ENCODE measurements at regions not wholly inside any gene's neighbourhood (a gene's known extent, or its start where the extent isn't known, plus 50 kb on each side); places are given as distances from the start of the nearest gene placed in this dataset.

DNA sequence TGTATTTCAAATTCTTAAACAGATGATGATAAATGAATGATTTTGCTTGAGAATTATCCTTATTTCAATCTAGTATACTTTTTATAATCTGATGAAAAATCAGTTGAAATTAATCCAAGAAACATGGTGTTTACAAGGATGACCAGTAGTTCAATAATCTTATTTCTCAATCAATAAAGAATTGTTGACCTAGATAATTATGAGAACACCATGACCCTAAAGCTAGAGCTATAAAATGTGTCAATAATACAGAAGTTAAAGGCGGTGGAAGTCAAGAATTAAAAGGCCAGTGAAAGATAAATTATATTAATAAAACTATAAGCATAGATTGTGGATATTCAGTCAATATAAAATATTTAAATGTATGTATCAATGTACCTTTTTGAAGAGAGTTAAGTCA lies 667.4 kb upstream of the GCFC2 start:
- Histone ChIP-seq H3K9ac (no peak overlapping the region), H3K27me3 (ENCODE audit: control insufficient read depth, insufficient read depth, low read length) (no peaks in the 10 kb centered on the region), H3K79me2 (no peaks in the 10 kb centered on the region), H3K4me1 (no peaks in the 10 kb centered on the region), H3K27ac (no peak overlapping the region), H2AFZ (no peak overlapping the region), H3K36me3 (ENCODE audit: control insufficient read depth, insufficient read depth, low read length) (no peaks in the 10 kb centered on the region), H3K4me2 (ENCODE audit: low read length) (no peak overlapping the region), H3K4me3 (ENCODE audit: low read depth, low read length) (no peak overlapping the region), H3K9me3 (ENCODE audit: control insufficient read depth, low read length) (no peaks in the 10 kb centered on the region)
- TF ChIP-seq, protein P1, sequence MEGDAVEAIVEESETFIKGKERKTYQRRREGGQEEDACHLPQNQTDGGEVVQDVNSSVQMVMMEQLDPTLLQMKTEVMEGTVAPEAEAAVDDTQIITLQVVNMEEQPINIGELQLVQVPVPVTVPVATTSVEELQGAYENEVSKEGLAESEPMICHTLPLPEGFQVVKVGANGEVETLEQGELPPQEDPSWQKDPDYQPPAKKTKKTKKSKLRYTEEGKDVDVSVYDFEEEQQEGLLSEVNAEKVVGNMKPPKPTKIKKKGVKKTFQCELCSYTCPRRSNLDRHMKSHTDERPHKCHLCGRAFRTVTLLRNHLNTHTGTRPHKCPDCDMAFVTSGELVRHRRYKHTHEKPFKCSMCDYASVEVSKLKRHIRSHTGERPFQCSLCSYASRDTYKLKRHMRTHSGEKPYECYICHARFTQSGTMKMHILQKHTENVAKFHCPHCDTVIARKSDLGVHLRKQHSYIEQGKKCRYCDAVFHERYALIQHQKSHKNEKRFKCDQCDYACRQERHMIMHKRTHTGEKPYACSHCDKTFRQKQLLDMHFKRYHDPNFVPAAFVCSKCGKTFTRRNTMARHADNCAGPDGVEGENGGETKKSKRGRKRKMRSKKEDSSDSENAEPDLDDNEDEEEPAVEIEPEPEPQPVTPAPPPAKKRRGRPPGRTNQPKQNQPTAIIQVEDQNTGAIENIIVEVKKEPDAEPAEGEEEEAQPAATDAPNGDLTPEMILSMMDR (IDR thresholded peaks at IDR 0.05): no peak

GRCh38 chr2:76341439-76341838 lies 630.7 kb upstream of the GCFC2 start:
- Histone ChIP-seq H3K9ac (no peak overlapping the region), H3K36me3 (ENCODE audit: control insufficient read depth, insufficient read depth, low read length) (no peaks in the 10 kb centered on the region), H3K27ac (no peak overlapping the region), H3K4me1 (no peaks in the 10 kb centered on the region), H2AFZ (no peak overlapping the region), H3K4me3 (ENCODE audit: low read depth, low read length) (no peak overlapping the region), H3K27me3 (ENCODE audit: control insufficient read depth, insufficient read depth, low read length) (no peaks in the 10 kb centered on the region), H3K79me2 (no peaks in the 10 kb centered on the region), H3K9me3 (ENCODE audit: control insufficient read depth, low read length) (no peaks in the 10 kb centered on the region), H3K4me2 (ENCODE audit: low read length) (no peak overlapping the region)
- TF ChIP-seq, protein P1 (IDR thresholded peaks at IDR 0.05): no peak

GRCh38 chr2:76332871-76333270 lies 622.2 kb upstream of the GCFC2 start:
- Histone ChIP-seq H3K27me3 (ENCODE audit: control insufficient read depth, insufficient read depth, low read length) (no peaks in the 10 kb centered on the region), H3K9me3 (ENCODE audit: control insufficient read depth, low read length) (no peaks in the 10 kb centered on the region), H3K79me2 (no peaks in the 10 kb centered on the region), H2AFZ (no peak overlapping the region), H3K27ac (no peak overlapping the region), H3K9ac (no peak overlapping the region), H3K36me3 (ENCODE audit: control insufficient read depth, insufficient read depth, low read length) (no peaks in the 10 kb centered on the region), H3K4me3 (ENCODE audit: low read depth, low read length) (no peak overlapping the region), H3K4me2 (ENCODE audit: low read length) (no peak overlapping the region), H3K4me1 (no peaks in the 10 kb centered on the region)
- TF ChIP-seq, protein P1 (IDR thresholded peaks at IDR 0.05): no peak

DNA sequence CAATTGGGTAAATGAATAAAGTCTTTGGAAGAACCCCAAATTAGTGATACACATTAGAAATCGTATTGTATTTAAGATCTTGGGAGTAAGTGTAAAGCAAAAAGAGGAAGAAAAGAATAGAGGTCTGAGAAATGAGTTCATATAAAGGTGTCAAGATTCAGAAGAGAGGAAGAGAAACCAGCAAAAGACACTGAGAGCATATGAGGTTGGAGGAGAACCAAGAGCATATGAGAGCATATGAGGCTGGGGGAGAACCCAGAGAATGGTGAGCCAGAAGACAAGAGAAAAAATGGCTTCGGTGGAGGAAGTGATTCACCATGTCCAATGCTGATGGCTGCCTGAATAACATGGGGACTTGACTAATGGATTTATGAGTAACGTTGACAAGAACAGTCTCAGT lies 620.1 kb upstream of the GCFC2 start:
- Histone ChIP-seq H3K4me3 (ENCODE audit: low read depth, low read length) (no peak overlapping the region), H3K27me3 (ENCODE audit: control insufficient read depth, insufficient read depth, low read length) (no peaks in the 10 kb centered on the region), H2AFZ (no peak overlapping the region), H3K9ac (no peak overlapping the region), H3K4me1 (no peaks in the 10 kb centered on the region), H3K79me2 (no peaks in the 10 kb centered on the region), H3K4me2 (ENCODE audit: low read length) (no peak overlapping the region), H3K27ac (no peak overlapping the region), H3K9me3 (ENCODE audit: control insufficient read depth, low read length) (no peaks in the 10 kb centered on the region), H3K36me3 (ENCODE audit: control insufficient read depth, insufficient read depth, low read length) (no peaks in the 10 kb centered on the region)
- TF ChIP-seq, protein P1 (IDR thresholded peaks at IDR 0.05): no peak

DNA sequence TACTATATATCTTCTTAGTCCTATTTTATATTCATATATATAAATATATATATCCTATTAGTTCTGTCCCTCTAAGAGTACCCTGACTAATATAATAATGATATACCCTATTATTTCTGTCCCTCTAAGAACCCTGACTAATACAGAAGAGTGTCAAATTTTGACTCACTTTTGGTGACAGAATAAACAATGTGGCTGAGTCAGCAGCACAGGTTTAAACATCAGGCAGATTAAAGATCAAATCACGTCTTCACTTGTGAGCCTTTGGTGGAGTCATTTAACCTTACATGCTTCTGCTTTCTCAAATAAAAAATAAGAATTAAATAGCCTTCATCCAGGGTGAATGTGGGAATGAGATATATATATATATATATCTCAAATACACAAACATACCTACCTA lies 615.9 kb upstream of the GCFC2 start:
- H3K27me3 ChIP-seq (ENCODE audit: control insufficient read depth, insufficient read depth, low read length): no peaks in the 10 kb centered on the region
- no peak overlapping the region for H3K4me3 ChIP-seq (ENCODE audit: low read depth, low read length)
- no peaks in the 10 kb centered on the region for H3K36me3 ChIP-seq (ENCODE audit: control insufficient read depth, insufficient read depth, low read length)
- no peak overlapping the region for H3K9ac ChIP-seq
- H3K79me2 ChIP-seq: no peaks in the 10 kb centered on the region
- H2AFZ ChIP-seq: no peak overlapping the region
- H3K4me1 ChIP-seq: no peaks in the 10 kb centered on the region
- TF ChIP-seq, protein P1 (IDR thresholded peaks at IDR 0.05): no peak
- H3K27ac ChIP-seq: no peak overlapping the region
- no peaks in the 10 kb centered on the region for H3K9me3 ChIP-seq (ENCODE audit: control insufficient read depth, low read length)
- H3K4me2 ChIP-seq (ENCODE audit: low read length): no peak overlapping the region
